HG03432 (cell line): ENCODE measurements at regions not wholly inside any gene's neighbourhood (a gene's known extent, or its start where the extent isn't known, plus 50 kb on each side); places are given as distances from the start of the nearest gene placed in this dataset.
"Not testable (repeated sequence)": the region's sequence is repeated elsewhere in the genome, so short reads cannot be mapped to it uniquely, and the experiment has no call there.

Experiments
- ATAC-seq: cut with Tn5 transposase; IDR thresholded peaks from one replicate; pipeline ENCODE4 v1.9.1; 2021; ENCODE audit warnings: mild to moderate bottlenecking, moderate library complexity; ENCODE audit not compliant: unreplicated experiment

DNA sequence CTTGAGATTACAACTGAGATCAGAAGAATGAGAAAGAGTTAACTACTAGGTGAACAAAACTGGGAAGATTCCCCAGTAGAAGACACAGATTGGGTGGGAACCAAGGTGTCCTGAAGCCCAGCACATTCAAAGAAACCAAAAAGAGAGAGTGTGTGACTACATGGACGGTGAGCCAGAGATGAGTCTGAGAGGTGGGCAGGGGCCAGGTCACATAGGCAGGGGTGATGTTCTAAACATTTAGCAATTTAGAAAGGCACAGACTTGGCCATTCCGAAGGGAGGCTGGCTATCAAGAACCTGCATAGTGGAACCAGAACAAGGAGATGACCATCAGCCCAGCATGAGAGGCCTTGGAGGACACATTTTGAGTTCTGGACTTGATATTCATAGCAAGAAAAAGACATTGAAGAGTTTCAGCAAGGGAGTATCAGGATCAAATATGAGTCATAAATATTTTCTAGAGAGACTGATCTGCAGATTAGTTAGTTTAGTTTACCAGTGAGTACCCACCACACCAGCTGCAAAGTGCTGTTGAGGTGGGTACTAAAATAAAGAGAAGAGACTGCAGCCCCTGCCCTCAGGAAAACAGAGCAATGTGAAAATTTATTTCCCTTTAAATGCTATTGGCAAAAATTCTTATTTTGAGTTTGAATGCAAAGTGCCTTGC lies 340.5 kb upstream of the PRDM1 start:
- ATAC-seq: peak; percentile 55

DNA sequence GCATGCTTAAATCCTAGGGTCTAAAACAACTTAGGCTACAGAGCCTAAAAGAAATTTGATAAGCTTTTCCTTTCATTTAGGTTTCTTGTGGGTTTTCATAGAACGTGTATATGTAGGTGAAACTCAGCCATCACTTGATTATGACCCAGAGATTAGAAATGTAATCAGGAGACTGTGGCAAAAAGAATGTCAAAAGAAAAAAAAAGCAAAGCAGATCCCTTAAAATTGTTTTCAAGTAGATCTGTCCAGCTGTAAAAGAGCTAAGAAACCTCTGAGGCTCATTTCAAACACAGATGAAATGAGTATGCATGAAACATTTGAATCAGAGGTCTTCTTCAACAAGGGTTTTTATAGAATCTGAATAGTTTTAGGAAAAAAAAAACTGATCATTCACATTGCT lies 341.3 kb upstream of the PRDM1 start:
- ATAC-seq: no peak

DNA sequence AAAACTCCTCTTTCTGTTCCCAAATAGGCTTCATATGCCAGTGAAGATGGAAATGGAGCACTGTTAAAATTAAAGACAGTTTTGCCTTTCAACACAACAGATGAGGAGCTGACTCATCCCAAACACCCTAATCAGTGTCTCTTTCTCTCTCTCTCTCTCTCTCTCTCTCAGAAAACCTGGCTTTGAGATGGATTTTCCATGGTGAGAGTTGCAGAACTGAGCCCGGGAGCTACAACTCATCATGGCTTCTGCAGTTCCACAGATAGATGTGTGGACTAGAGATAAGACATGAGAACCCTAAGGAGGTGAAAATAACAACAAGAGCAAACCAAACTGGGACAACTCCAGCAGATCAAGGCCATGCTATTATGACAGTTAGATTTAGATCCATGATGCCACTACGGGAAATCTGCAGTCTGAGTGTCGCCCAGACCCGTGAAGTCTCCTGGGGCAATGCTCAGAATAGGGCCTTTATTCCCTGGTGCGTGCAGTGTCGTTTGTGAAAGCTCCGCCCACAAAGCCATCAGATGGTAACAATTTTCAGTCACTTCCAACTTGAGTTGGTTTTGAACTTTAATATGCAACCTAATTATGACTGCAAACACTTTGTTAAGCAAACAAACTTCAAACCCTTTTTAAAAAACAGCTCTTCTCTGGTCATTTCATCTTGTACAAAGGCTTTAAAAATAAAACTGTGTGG lies 338.2 kb upstream of the PREP start:
- peak; percentile 42 for ATAC-seq

DNA sequence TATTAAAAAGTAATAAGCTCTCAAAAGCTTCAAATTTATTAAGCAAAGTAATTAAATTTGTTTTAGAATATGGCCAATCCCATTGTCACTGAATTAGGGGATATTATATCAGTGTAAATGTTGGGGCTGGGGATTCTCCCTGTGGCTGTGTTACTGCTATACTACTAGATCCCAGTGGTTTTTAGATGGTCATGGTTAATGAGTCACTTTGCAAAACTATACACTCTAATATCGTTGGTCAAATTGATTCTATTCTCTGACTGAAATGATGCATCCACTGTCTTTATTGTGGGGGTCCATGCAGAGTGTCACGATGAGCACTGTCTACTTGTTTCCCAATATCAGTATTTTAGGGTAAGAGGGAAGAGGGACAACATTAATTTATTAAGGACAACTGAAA lies 336.9 kb upstream of the PREP start:
- peak; percentile 64 for ATAC-seq

DNA sequence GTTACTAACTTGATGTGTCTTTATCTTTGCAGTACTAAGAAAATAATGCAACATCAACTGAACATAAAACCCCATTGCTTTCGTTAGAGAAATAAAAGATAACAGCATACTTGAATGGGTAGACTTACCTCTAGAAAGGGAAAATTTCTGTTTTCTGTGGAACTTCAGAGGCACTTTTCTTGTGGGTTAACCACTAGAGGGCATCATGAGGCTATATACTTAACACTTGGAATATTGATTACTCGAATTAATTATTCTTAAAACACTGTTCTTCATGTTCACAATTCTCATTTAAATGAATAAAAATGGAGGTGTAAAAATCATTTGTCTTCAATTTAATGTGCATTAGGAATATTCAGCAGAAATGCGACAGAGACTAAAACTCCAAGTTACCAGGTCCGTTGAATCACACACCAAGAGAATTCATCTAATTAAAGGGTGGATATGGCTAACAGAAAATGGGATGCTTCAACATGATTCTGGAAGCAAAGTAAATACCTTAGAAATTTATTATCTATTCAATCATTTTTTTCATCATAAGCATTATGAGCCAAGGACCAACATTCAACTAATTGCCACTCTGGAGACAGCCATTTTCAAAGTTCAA lies 330.8 kb upstream of the PREP start:
- ATAC-seq: no peak

DNA sequence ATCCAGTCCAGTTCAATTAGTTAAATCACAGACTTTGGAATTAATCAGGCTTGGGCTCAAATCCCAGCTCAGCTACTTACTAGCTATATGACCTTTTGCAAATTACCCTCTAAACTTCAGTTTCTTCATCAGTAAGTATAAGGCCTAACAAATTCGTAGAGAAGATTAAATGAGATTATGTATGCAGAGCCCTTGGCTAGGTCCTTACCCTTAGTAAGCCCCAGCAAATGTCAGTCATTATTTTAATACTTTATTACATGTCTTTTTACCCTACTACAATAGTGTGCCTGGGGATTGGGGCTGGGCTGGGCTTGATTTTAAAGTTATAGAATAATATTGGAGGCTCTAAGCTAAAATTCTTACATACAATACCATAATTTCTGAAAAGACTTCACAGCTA lies 326.1 kb upstream of the PREP start:
- no peak for ATAC-seq

DNA sequence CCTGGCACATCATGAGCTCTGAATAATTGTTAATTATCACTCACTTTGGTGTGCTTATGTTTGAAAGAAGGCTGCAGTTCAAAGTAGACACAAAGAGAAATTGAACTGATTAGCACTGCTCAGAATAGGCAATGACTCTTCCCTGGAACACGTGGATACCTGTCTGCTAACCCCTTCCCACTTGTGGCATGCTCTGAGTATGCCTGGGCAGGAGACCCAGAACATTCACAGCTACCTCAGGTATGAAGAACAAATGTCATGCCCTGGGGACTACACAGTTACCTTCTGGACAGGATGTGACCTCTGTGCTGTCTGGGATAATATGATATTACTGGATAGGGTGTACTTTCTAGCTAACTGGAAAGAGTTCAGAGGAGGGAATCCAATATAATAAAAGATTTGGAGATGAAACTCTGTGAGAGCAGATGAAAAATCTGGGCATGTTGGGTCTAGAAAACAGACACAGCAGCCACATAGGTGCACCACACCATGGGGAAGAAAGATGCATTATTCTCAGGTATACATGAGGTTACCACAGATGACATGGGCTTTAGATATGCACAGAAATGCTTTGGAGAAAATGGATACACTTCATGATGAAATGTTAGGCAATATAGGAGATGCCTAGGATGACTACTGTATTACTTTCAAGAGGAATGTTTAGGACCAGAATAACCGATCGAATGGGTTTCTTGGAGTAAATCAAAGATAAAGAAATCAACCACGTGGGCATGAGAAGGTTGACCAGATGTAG lies 324.2 kb upstream of the PREP start:
- ATAC-seq: no peak

DNA sequence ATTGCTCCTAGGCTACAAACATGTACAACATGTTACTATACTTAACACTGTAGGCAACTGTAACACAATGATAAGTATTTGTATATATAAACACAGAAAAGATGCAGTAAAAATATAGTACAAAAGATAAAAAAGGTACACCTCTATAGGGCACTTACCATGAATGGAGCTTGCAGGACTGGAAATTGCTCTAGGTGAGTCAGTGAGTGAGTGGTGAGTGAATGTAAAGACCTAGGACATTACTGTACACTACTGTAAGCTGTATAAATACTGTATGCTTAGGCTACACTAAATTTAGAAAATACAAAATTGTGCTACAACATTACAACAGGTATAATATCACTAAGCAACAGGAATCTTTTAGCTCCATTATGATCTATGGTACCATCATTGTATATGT lies 312.0 kb upstream of the PREP start:
- ATAC-seq: no peak

DNA sequence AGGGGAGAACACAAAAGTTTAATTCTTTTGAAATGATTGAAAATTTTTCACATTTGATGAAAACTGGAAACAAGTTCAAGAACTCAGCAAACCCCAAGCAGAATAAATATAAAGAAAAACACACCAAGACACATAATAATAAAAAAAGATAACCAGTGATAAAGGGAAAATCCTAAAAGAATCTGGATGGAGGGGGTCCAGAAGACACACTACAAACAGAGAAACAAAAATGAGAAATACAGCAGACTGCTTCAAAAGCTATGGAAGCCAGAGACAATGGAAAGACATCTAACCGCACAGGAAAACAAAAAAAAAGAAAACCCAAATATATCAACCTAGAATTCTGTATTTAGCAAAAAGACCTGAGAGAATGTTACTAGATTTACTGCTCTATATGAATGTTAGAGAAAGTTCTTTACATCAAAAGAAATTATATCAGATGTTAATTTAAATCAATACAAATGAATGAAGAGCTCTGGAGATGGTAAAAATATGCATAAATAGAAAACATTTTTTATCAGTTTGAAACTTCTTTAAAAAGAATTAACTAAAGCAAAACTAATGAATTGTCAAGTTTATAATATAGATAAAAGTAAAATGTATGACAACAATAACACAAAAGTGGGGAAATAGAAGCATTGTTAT lies 310.7 kb upstream of the PREP start:
- ATAC-seq: no peak

DNA sequence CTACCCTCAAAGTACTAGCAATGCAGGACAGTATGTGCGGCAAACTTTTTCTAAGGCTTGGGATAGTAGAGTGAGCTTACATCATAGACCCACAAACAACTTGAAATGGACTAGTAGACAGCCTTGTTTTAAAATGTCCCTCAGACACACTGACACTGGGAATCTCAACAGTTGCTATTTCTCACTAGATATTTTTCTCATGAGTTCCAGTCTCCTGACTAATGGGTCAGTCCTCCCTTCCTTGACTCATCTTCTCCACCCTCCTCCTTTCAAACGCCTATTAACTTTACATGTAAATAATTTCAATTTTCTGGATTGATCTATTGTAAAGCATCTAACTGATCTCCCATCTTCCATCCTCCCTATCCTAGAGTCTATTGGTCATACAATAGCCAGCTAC lies 308.3 kb upstream of the PREP start:
- ATAC-seq: no peak

DNA sequence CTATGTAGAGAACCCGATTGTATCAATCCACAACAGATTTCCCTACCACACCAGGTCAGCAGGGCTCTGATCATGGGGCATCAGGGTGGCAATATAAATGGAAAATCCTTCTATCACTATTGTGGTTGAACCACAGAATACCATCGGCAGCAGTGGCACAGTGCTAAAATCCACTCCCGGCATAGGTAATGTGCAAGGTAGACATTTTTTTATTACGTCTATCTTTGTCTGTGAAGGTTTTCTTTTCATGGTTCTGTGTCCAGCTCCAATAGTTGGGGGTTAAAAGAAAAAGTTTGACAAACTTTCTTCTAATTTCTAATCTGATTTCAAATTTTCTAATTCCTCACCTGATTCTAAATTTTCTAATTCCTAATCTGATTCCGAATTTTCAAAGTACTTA lies 302.7 kb upstream of the PREP start:
- no peak for ATAC-seq

DNA sequence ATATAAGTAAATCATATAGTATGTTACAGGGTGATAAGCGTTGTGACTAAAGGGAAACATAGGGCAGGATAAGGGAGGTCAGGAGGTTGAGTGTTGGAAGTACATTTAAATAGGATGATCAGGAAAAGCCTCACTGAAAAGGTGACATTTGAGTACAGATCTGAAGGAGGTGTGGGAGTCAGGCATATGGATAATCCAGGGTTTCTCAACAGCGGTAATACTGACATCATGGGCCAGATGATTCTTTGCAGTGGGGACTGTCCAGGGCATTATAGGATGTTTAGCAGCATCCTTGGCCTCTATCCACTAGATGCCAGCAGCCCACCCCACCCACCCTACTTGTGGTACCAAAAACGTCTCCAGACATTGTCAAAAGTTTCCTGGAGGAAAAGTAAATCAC lies 292.6 kb upstream of the PREP start:
- ATAC-seq: no peak

DNA sequence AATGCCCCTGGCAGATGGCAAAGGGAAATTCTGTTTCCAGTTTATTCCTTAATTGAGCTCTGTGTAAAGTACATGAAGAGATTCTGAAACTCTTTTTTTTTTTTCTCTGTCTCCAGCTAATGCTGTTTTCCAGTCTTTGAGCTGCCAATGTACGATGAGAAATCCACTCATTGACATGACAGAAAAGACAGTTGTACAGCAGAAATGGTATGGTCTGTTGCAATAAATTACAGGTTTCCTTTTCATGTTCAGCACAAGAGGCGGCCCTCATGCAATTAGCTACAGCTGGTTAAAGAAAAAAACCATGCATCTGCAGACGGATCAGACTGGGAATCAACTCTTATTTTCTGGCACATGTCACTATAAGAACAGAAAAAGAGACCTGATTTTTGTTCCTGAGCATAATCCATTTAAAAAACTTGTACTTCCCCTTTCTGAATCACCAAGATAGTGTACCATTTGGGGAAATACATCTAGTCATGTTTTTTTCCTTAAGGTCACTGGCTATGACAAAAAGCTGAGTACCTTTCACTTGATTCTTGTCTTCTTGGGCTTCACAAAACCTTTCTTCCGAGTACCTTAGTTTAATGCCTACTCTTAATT lies 289.8 kb upstream of the PREP start:
- ATAC-seq: no peak

DNA sequence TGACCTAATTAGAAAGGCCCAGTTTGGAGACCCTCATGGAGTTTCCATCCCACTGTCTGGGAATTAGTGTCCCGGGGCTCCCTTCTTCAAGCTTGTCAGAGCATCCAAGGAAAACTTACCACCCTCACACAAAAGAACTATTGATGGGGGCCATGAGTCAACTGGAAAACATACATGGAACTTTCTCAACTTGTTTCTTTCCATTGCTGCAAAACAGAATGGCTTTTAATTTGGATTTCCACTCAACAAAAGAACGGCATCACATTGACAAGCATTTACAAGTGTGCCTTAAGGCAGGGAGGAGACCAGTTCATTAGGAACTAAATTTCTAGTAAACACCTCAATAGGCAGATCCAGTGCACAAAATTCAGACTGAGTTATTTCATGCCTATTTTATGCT lies 289.1 kb upstream of the PREP start:
- no peak for ATAC-seq

DNA sequence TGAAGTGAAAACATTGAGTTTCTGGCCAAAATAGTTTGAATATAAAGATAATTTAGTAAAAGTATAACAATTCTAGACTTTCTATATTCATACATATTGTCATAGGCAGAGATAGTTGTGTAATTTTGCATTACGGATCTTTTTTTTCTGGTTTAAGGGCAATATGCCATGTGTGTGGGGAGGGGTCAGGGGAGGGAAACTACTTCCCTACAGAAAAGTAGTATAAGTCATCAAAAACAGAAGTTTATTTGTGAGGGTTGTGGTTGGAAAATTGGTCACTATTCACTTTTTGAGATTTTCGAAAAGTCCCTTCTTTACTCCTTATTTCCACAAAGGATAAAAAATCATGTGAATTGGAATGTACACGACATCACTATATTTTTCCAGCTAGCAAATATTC lies 288.2 kb upstream of the PREP start:
- no peak for ATAC-seq

DNA sequence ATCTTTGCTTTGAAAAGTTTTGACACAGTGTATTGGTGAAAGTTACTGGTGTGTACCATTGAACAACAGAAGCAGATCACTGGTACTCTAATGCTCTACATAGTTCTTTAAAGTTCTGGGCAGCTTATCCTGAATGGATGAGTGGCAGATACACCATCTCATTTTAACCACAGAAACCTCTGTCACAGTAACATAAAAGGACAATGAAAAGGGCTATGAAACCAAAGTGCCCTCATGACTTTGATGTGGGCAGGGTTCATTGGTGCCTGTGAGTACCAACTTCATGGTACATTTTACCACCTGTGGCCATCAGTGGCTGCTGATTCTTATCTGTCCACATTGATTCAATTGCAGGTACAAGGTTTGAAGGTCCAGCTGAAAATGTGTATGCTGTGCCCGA lies 285.7 kb upstream of the PREP start:
- ATAC-seq: no peak

DNA sequence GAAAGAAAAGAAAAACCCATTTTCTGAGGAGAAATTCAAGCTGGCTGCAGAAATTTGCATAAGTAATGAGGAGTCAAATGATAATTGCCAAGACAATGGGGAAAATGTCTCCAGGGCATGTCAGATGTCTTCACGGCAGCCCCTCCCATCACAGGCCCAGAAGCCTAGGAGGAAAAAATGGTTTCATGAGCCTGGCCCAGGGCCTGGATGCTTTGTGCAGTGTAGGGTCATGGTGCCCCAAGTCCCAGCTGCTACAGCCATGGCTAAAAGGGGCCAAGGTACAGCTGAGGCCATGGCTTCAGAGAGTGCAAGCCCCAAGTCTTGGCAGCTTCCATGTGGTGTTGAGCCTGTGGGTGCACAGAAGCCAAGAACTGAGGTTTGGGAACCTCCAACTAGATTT lies 283.9 kb upstream of the PREP start:
- ATAC-seq: not testable (repeated sequence)

DNA sequence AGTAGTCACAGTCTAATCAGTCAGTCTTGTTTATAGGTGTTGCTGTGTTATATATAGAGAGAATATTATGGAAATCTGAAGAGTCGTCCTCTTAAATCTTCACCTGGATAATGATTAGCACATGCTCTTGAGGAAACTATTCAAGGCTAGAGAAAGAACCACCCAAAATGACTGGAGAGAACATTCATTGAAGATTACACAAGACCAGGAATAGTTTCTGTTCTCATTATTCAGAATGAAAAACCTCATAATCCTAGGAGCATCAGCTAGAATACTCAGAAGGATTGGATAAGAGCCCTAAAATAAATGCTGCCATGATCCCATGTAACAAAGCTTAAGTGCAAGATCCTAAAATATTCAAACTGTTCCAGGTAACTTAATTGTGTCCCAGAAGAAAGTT lies 278.2 kb upstream of the PREP start:
- ATAC-seq: no peak

DNA sequence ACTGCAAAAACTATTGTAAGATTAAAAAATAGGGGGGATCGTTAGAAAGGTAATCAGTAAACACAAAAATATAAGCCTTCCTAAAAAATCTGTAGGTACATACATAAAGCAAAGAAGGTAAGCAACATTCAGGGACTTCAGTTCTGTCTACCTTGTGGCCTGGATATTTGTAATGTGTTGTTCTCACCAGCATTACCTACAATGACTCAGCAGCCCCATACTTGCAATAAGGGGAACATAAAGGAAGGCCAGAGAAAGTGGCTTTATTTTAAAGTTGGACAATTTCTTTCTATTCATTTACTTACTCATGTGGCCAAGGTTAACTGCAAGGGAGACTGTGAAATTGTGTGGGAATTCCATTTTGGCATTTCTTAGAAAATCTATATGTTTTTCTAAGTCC lies 277.2 kb upstream of the PREP start:
- ATAC-seq: no peak

DNA sequence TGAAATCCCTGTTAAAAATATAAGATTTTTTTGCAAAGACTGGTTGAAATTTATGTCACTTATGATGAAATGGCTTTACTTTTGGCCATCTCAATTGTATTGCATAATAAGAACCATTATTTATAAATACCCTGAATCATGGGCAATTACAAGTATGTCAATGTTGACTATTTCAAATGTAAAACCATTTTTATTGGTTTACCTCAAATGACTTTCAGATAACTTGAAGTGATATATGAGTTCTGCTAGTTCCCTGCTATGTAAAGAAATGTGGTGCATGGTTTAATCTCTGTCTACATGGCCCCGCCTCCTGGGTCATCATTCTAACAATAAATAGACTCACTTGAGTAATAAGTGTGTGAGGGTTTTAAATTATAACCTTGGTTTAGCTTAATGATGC lies 275.6 kb upstream of the PREP start:
- ATAC-seq: no peak
